ENCODE measurements at regions not wholly inside any gene's neighbourhood (a gene's known extent, or its start where the extent isn't known, plus 50 kb on each side); places are given as distances from the start of the nearest gene placed in this dataset.

DNA sequence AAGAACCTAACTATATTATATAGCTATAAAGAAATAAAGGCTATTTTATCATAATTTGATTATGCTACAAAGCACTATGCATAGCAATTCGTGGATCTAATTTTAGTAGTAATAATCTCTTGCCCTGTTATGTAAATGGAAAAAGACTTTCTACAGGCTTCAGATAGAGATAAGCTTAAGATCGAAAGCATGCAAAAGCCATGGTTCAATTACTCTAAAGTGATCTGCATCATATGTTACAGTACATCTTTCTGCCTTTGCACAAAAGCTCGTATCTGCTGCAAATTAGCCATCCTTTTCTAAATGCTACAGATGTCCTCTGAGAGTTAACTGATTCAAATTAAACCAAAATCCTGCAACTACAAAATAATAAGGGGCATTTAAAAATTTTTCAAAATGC is 234.8 kb upstream of the TMEM161B start:
- H3K27me3 Mint-ChIP-seq: no peaks in the 10 kb centered on the region
- Histone ChIP-seq H3K4me3 (ENCODE audit: low read length) (no peak overlapping the region), H3K27me3 (ENCODE audit: insufficient read depth, low read length, poor library complexity, severe bottlenecking) (no peaks in the 10 kb centered on the region), H3K9me3 (ENCODE audit: low read length) (no peaks in the 10 kb centered on the region), H3K27ac (ENCODE audit: low read depth, low read length) (no peak overlapping the region), H3K4me1 (ENCODE audit: insufficient read depth, low read length) (peaks cover 7% of the 10 kb centered on the region), H3K36me3 (ENCODE audit: insufficient read depth, low read length) (no peaks in the 10 kb centered on the region)
- H3K9me3 Mint-ChIP-seq: no peaks in the 10 kb centered on the region
- no peak for DNase-seq
- peaks cover 0 to 6% (median 0%) of the 10 kb centered on the region in 3 donors for H3K36me3 Mint-ChIP-seq
- peaks cover 16 to 20% (median 19%) of the 10 kb centered on the region in 3 donors for H3K4me1 Mint-ChIP-seq
- POLR2A ChIA-PET: no interaction called here
- H3K4me3 Mint-ChIP-seq: peak overlapping the region; percentile 90 to 94 (median 92)
- CTCF ChIA-PET: no interaction called here
- peak overlapping the region in 2 of 8 donors; percentile 91 to 94 for H3K27ac Mint-ChIP-seq

DNA sequence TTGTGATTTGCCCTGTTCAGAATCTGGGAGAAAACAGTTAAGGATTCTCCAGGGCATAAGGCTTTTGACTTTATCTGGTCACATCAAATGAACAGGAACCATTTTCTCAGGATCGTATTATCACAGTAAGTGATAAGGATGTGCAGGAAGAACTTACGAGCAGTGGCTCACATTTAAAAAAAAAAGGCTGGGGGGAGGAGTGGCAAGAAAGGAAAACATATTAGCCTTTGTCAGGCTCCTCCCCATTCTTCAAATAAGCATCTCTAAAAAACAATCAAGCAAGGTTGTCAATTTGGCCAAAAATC is 234.3 kb upstream of the TMEM161B start:
- H3K4me1 Mint-ChIP-seq: peaks cover 16 to 20% (median 19%) of the 10 kb centered on the region in 3 donors
- ChIA-PET CTCF (no interaction called here), POLR2A (no interaction called here)
- Histone ChIP-seq H3K27ac (ENCODE audit: low read depth, low read length) (no peak overlapping the region), H3K4me1 (ENCODE audit: insufficient read depth, low read length) (peaks cover 7% of the 10 kb centered on the region), H3K27me3 (ENCODE audit: insufficient read depth, low read length, poor library complexity, severe bottlenecking) (no peaks in the 10 kb centered on the region), H3K4me3 (ENCODE audit: low read length) (peak overlapping the region; percentile 75), H3K9me3 (ENCODE audit: low read length) (no peaks in the 10 kb centered on the region), H3K36me3 (ENCODE audit: insufficient read depth, low read length) (no peaks in the 10 kb centered on the region)
- peak overlapping the region; percentile 90 to 94 (median 92) for H3K4me3 Mint-ChIP-seq
- no peaks in the 10 kb centered on the region for H3K9me3 Mint-ChIP-seq
- DNase-seq: no peak
- no peaks in the 10 kb centered on the region for H3K27me3 Mint-ChIP-seq
- H3K36me3 Mint-ChIP-seq: peaks cover 0 to 6% (median 0%) of the 10 kb centered on the region in 3 donors
- peak overlapping the region; percentile 7 to 95 (median 91) for H3K27ac Mint-ChIP-seq

DNA sequence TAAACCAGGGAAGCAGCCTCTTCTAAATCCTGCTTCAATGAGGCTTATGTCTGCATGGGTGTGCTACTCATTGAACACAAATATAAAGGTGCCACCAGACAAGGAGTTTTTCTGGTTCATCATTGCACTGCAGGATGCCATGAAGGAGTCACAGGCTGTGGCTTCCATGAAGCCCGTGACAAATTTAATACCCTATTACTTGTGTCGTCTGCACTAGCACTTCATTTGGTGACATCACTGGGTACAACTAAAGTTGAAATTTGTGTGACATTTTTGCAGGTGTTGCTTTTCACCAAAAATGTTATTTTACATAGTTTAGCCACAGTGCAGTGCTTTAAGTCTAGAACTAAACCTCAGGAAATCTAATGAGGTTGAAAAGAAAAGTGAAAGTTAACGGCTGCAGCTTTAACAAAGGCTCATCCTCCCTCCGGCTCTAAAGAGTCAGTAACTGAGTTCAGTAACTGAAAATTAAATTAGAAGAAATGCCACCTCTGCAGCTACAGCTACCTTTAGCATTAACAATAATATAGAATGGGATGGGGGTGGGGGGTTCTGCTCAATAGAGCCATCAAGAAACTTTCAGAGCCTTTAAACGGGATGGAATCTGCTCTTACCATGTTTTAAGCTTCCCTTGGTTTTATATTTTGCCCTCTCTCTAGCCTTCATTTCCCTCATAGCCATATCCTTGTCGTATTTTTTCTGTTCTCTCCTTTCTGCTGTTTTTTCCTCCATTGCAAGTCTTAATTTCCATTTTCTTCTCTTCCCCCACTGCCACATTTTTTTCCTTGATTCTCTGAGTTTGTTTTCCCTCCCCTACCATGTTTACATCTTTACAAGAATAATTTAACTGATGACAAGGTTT is 233.8 kb upstream of the TMEM161B start:
- CTCF ChIA-PET: no interaction called here
- H3K9me3 ChIP-seq (ENCODE audit: low read length): no peaks in the 10 kb centered on the region
- Mint-ChIP-seq H3K4me3 (peak overlapping the region; percentile 90 to 94 (median 92)), H3K4me1 (peaks cover 14 to 20% (median 19%) of the 10 kb centered on the region in 3 donors), H3K36me3 (peaks cover 0 to 6% (median 0%) of the 10 kb centered on the region in 3 donors), H3K27ac (peak overlapping the region; percentile 7 to 95 (median 91)), H3K27me3 (peaks cover 0 to under 1% of the 10 kb centered on the region in 2 donors), H3K9me3 (no peaks in the 10 kb centered on the region)
- H3K27ac ChIP-seq (ENCODE audit: low read depth, low read length): no peak overlapping the region
- DNase-seq: peak in 2 of 5 donors; percentile 16 to 21
- POLR2A ChIA-PET: interaction anchor here (0.5 kb wide), 1 partner anchor 1174 kb away, joined by 3 read pairs; no protein-coding TSS in a partner anchor
- peak overlapping the region; percentile 75 for H3K4me3 ChIP-seq (ENCODE audit: low read length)
- no peaks in the 10 kb centered on the region for H3K27me3 ChIP-seq (ENCODE audit: insufficient read depth, low read length, poor library complexity, severe bottlenecking)
- no peaks in the 10 kb centered on the region for H3K36me3 ChIP-seq (ENCODE audit: insufficient read depth, low read length)
- H3K4me1 ChIP-seq (ENCODE audit: insufficient read depth, low read length): peaks cover 7% of the 10 kb centered on the region

DNA sequence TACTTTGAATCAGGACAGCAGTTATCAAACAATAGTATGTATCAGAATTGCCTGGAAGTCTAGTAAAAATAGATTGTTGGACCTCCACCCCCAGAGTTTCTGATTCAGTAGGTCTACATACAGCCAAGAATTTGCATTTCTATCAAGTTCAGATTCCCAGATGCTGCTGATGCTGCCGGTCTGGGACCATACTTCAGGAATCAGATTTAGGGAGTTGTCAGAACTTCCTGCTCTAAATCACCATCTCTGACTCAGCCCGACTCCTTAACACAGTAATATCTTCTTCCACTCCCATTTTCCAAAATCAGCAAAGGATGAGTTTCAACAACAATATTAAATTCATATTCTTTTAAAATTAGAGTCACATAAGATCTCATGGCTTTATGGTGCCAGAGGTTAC is 227.2 kb upstream of the TMEM161B start:
- Histone ChIP-seq H3K4me1 (ENCODE audit: insufficient read depth, low read length) (no peaks in the 10 kb centered on the region), H3K36me3 (ENCODE audit: insufficient read depth, low read length) (no peaks in the 10 kb centered on the region), H3K4me3 (ENCODE audit: low read length) (no peak overlapping the region), H3K27ac (ENCODE audit: low read depth, low read length) (no peak overlapping the region), H3K27me3 (ENCODE audit: insufficient read depth, low read length, poor library complexity, severe bottlenecking) (peaks cover 4% of the 10 kb centered on the region), H3K9me3 (ENCODE audit: low read length) (no peaks in the 10 kb centered on the region)
- no peaks in the 10 kb centered on the region for H3K4me1 Mint-ChIP-seq
- no peaks in the 10 kb centered on the region for H3K36me3 Mint-ChIP-seq
- POLR2A ChIA-PET: no interaction called here
- H3K4me3 Mint-ChIP-seq: no peak overlapping the region
- DNase-seq: no peak
- peaks cover 7 to 39% of the 10 kb centered on the region in 2 donors for H3K27me3 Mint-ChIP-seq
- CTCF ChIA-PET: no interaction called here
- H3K27ac Mint-ChIP-seq: peak overlapping the region in 1 of 8 donors; percentile 7
- H3K9me3 Mint-ChIP-seq: no peaks in the 10 kb centered on the region

DNA sequence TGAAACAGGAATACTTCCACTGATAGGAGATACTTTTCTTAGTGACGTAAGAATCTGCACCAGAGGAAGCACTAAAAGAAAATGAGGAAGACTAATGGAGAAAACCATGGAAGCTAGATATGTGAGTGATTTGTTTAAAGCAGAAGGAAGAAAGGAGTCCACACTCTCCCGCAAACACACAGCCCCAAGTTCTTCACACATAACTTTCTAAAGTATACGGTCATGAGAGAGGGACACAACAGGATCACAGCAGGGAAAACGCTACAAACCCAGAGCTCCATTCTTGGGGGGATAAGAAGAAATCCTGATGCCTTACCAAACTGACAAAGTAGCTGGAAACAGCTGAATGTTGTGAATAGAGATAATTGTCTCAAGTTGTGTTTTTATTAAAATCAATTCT is 222.2 kb upstream of the TMEM161B start:
- Mint-ChIP-seq H3K27ac (no peak overlapping the region), H3K4me3 (no peak overlapping the region), H3K4me1 (no peaks in the 10 kb centered on the region), H3K36me3 (no peaks in the 10 kb centered on the region), H3K9me3 (no peaks in the 10 kb centered on the region), H3K27me3 (peaks cover 5 to 49% of the 10 kb centered on the region in 2 donors)
- Histone ChIP-seq H3K36me3 (ENCODE audit: insufficient read depth, low read length) (no peaks in the 10 kb centered on the region), H3K27me3 (ENCODE audit: insufficient read depth, low read length, poor library complexity, severe bottlenecking) (peaks cover 4% of the 10 kb centered on the region), H3K27ac (ENCODE audit: low read depth, low read length) (no peak overlapping the region), H3K4me1 (ENCODE audit: insufficient read depth, low read length) (no peaks in the 10 kb centered on the region), H3K9me3 (ENCODE audit: low read length) (no peaks in the 10 kb centered on the region), H3K4me3 (ENCODE audit: low read length) (no peak overlapping the region)
- DNase-seq: no peak
- ChIA-PET POLR2A (no interaction called here), CTCF (no interaction called here)

DNA sequence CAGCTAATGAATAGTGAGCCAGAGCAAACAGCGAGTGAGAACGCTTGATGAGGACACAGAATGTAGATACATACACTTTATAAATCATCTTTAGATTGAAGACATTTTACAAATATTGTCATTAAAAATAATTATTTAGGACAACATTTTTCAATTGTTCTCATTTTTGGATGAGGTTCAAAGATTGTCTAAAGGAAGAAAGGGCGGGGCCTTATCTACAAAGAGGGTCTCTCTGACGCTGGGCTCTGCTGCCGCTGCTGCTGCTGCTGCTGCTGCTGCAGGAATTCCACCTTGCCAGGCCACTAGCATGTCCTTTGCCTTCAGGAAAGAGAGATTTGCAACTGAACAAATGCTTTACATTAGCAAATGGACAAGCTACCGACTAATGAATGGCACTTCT is 220.7 kb upstream of the TMEM161B start:
- DNase-seq: no peak
- H3K4me3 Mint-ChIP-seq: no peak overlapping the region
- no peak overlapping the region for H3K27ac Mint-ChIP-seq
- H3K36me3 Mint-ChIP-seq: no peaks in the 10 kb centered on the region
- Histone ChIP-seq H3K36me3 (ENCODE audit: insufficient read depth, low read length) (no peaks in the 10 kb centered on the region), H3K9me3 (ENCODE audit: low read length) (no peaks in the 10 kb centered on the region), H3K27me3 (ENCODE audit: insufficient read depth, low read length, poor library complexity, severe bottlenecking) (peaks cover 4% of the 10 kb centered on the region), H3K4me3 (ENCODE audit: low read length) (no peak overlapping the region), H3K4me1 (ENCODE audit: insufficient read depth, low read length) (no peaks in the 10 kb centered on the region), H3K27ac (ENCODE audit: low read depth, low read length) (no peak overlapping the region)
- ChIA-PET POLR2A (no interaction called here), CTCF (no interaction called here)
- peaks cover 5 to 41% of the 10 kb centered on the region in 2 donors for H3K27me3 Mint-ChIP-seq
- no peaks in the 10 kb centered on the region for H3K9me3 Mint-ChIP-seq
- H3K4me1 Mint-ChIP-seq: no peaks in the 10 kb centered on the region

DNA sequence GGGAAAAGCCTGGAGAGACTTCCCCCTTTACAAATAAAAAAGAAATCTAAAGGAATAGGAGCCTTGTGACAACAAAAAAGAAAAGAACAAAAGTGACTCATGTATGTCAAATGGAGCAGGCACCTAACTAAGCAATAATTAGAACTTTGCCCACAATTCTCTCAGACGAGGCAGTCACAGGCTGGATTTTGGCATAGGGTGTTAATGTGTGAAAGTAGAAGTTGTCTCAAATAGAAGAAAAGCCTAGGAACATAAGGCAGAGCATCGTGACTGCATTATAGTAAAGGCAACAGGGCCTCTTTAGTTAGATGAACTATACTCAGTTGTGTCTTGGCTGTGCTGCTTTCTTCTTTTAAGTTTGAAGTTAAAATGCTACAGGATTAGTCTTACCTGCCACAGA is 219.9 kb upstream of the TMEM161B start:
- peaks cover 4% of the 10 kb centered on the region for H3K27me3 ChIP-seq (ENCODE audit: insufficient read depth, low read length, poor library complexity, severe bottlenecking)
- no peak overlapping the region for H3K4me3 ChIP-seq (ENCODE audit: low read length)
- CTCF ChIA-PET: no interaction called here
- Mint-ChIP-seq H3K27ac (no peak overlapping the region), H3K36me3 (no peaks in the 10 kb centered on the region), H3K27me3 (peaks cover 5 to 39% of the 10 kb centered on the region in 2 donors), H3K4me1 (no peaks in the 10 kb centered on the region), H3K4me3 (no peak overlapping the region), H3K9me3 (no peaks in the 10 kb centered on the region)
- no peaks in the 10 kb centered on the region for H3K9me3 ChIP-seq (ENCODE audit: low read length)
- no peak for DNase-seq
- H3K4me1 ChIP-seq (ENCODE audit: insufficient read depth, low read length): no peaks in the 10 kb centered on the region
- H3K27ac ChIP-seq (ENCODE audit: low read depth, low read length): no peak overlapping the region
- POLR2A ChIA-PET: no interaction called here
- H3K36me3 ChIP-seq (ENCODE audit: insufficient read depth, low read length): no peaks in the 10 kb centered on the region

DNA sequence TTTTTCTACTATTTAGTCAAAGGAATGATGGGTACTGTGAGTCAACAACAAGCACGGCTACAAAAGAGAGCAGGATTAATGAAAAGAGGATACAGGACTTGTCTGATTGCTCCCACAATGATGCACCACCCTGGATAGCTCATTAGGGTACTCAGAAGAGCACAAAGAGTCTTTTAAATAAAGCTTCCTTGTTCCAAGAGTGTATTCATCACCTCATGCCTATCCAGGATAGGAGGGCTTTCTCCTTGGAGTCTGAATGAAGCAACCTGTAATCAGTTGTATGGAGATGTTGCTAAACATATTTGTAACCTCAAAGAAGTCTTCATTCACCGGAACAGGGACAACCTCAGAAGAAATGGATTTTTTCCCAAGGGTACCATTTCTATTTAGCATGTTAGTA is 219.5 kb upstream of the TMEM161B start:
- Mint-ChIP-seq H3K27me3 (peaks cover 5 to 43% of the 10 kb centered on the region in 2 donors), H3K36me3 (no peaks in the 10 kb centered on the region), H3K4me3 (no peak overlapping the region), H3K4me1 (no peaks in the 10 kb centered on the region), H3K27ac (no peak overlapping the region), H3K9me3 (no peaks in the 10 kb centered on the region)
- no peaks in the 10 kb centered on the region for H3K36me3 ChIP-seq (ENCODE audit: insufficient read depth, low read length)
- H3K27me3 ChIP-seq (ENCODE audit: insufficient read depth, low read length, poor library complexity, severe bottlenecking): peaks cover 4% of the 10 kb centered on the region
- no peaks in the 10 kb centered on the region for H3K9me3 ChIP-seq (ENCODE audit: low read length)
- no peak for DNase-seq
- H3K4me1 ChIP-seq (ENCODE audit: insufficient read depth, low read length): no peaks in the 10 kb centered on the region
- no peak overlapping the region for H3K27ac ChIP-seq (ENCODE audit: low read depth, low read length)
- H3K4me3 ChIP-seq (ENCODE audit: low read length): no peak overlapping the region
- ChIA-PET POLR2A (no interaction called here), CTCF (no interaction called here)

Measured in CD8-positive, alpha-beta memory T cell (primary cell).